ENCODE measurements at regions not wholly inside any gene's neighbourhood (a gene's known extent, or its start where the extent isn't known, plus 50 kb on each side); places are given as distances from the start of the nearest gene placed in this dataset.

GRCh38 chr13:79626924-79627323, 146.0 kb downstream of the NDFIP2 start:
- Histone ChIP-seq H3K27ac (no peak overlapping the region), H3K36me3 (no peaks in the 10 kb centered on the region), H3K9me3 (no peaks in the 10 kb centered on the region), H3K4me3 (no peak overlapping the region), H3K4me1 (no peaks in the 10 kb centered on the region), H3K27me3 (replicated peaks in 1 of 7) (no peaks in the 10 kb centered on the region)
- intact Hi-C loops (cut with DNase I; ENCODE audit: low total_unique reads), result no loop called here
- TF ChIP-seq POLR2AphosphoS5 (IDR thresholded peaks at IDR 0.05) (no peak), POLR2A (IDR thresholded peaks at IDR 0.05) (no peak), CTCF (IDR thresholded peaks at IDR 0.05 in 8 of 11, conservative IDR thresholded peaks at IDR 0.05 in 3 of 11) (no peak)
- 83 to 92% (median 89%) methylated on average over 6 of the region's 6 CpGs for WGBS, 5 donors
- DNase-seq, result no peak

- TF ChIP-seq POLR2AphosphoS5 (IDR thresholded peaks at IDR 0.05), result no peak
- DNase-seq, result no peak
- no peak overlapping the region for H3K4me3 ChIP-seq
- no peaks in the 10 kb centered on the region for H3K27me3 ChIP-seq (replicated peaks in 1 of 7)
- intact Hi-C loops (cut with DNase I; ENCODE audit: low total_unique reads), result no loop called here
- 85 to 98% (median 93%) methylated on average over 1 of the region's 1 CpG for WGBS, 5 donors
- H3K9me3 ChIP-seq, result no peaks in the 10 kb centered on the region
- H3K4me1 ChIP-seq, result no peaks in the 10 kb centered on the region
- H3K36me3 ChIP-seq, result no peaks in the 10 kb centered on the region
- no peak overlapping the region for H3K27ac ChIP-seq
These were observed 144.6 kb downstream of the NDFIP2 start for GRCh38 chr13:79625517-79625916.

- H3K4me1 ChIP-seq, result no peaks in the 10 kb centered on the region
- TF ChIP-seq POLR2A (IDR thresholded peaks at IDR 0.05), result no peak
- no peaks in the 10 kb centered on the region for H3K27me3 ChIP-seq (replicated peaks in 1 of 7)
- intact Hi-C loops (cut with DNase I; ENCODE audit: low total_unique reads), result no loop called here
- no peak overlapping the region for H3K4me3 ChIP-seq
- H3K36me3 ChIP-seq, result no peaks in the 10 kb centered on the region
- DNase-seq, result no peak
- H3K27ac ChIP-seq, result no peak overlapping the region
- H3K9me3 ChIP-seq, result no peaks in the 10 kb centered on the region
- WGBS, 5 donors, result 82 to 94% (median 89%) methylated on average over 2 of the region's 2 CpGs
These were observed 140.9 kb downstream of the NDFIP2 start for GRCh38 chr13:79621902-79622301.

- Histone ChIP-seq H3K4me1 (no peaks in the 10 kb centered on the region), H3K36me3 (no peaks in the 10 kb centered on the region), H3K27ac (no peak overlapping the region), H3K27me3 (replicated peaks in 1 of 7) (no peaks in the 10 kb centered on the region), H3K9me3 (no peaks in the 10 kb centered on the region), H3K4me3 (no peak overlapping the region)
- intact Hi-C loops (cut with DNase I; ENCODE audit: low total_unique reads), result no loop called here
- TF ChIP-seq POLR2A (IDR thresholded peaks at IDR 0.05) (no peak), CTCF (IDR thresholded peaks at IDR 0.05 in 8 of 11, conservative IDR thresholded peaks at IDR 0.05 in 3 of 11) (no peak), POLR2AphosphoS5 (IDR thresholded peaks at IDR 0.05) (no peak)
- WGBS, 5 donors, result 67 to 86% (median 77%) methylated on average over 1 of the region's 1 CpG
- no peak for DNase-seq
These were observed 140.5 kb downstream of the NDFIP2 start for GRCh38 chr13:79621449-79621848.

GRCh38 chr13:79614250-79614918, 133.4 kb downstream of the NDFIP2 start:
- intact Hi-C loops (cut with DNase I; ENCODE audit: low total_unique reads), result no loop called here
- TF ChIP-seq CTCF (IDR thresholded peaks at IDR 0.05 in 8 of 11, conservative IDR thresholded peaks at IDR 0.05 in 3 of 11) (no peak), POLR2AphosphoS5 (IDR thresholded peaks at IDR 0.05) (no peak), POLR2A (IDR thresholded peaks at IDR 0.05) (no peak)
- Histone ChIP-seq H3K4me3 (no peak overlapping the region), H3K4me1 (no peaks in the 10 kb centered on the region), H3K27me3 (replicated peaks in 1 of 7) (no peaks in the 10 kb centered on the region), H3K36me3 (no peaks in the 10 kb centered on the region), H3K27ac (no peak overlapping the region), H3K9me3 (peaks cover 0 to 6% (median 0%) of the 10 kb centered on the region in 8 donors)
- DNase-seq, result no peak

Measured in spleen (tissue), 11 donors.